GM18517 (cell line): ENCODE measurements at regions not wholly inside any gene's neighbourhood (a gene's known extent, or its start where the extent isn't known, plus 50 kb on each side); places are given as distances from the start of the nearest gene placed in this dataset.

Experiments
- ATAC-seq: cut with Tn5 transposase; IDR thresholded peaks from one replicate; pipeline ENCODE4 v1.9.1; 2021; ENCODE audit warnings: mild to moderate bottlenecking, moderate library complexity; ENCODE audit not compliant: unreplicated experiment

DNA sequence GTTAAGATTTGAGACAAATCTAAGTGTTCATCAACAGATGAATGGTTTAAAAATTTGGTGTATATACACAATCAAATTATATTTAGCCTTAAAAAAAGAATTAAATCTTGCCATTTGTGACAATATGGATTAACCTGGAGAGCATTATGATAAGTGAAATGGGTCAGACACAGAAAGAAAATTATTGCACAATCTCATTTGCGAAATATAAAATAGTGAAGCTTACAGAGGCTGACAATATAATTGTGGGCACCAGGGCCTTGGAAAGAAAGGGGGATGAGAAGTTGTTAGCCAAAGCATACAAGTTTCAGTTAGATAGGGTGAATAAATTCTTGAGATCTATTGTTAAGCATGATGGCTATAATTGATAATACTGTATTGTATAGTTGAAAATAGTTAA, 883.0 kb downstream of the TECRL start:
- ATAC-seq: no peak

DNA sequence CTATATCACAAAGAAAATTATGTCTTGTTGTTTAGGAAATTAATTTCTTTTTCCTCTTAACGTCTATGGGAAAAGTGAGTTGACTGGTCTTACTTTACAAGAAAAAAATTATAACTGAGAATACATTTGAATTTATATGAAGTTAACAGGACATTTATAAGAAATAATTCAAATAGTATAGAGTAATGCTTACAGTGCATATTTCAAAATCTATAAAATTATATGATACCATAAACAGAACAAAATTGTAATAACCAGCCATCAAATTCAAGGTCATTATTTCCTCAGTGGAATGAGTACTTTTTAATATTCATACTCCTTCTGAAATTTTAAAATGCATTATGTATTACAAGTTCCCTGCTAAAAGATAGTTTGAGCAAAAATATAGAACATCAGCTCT, 884.5 kb downstream of the TECRL start:
- ATAC-seq: no peak

DNA sequence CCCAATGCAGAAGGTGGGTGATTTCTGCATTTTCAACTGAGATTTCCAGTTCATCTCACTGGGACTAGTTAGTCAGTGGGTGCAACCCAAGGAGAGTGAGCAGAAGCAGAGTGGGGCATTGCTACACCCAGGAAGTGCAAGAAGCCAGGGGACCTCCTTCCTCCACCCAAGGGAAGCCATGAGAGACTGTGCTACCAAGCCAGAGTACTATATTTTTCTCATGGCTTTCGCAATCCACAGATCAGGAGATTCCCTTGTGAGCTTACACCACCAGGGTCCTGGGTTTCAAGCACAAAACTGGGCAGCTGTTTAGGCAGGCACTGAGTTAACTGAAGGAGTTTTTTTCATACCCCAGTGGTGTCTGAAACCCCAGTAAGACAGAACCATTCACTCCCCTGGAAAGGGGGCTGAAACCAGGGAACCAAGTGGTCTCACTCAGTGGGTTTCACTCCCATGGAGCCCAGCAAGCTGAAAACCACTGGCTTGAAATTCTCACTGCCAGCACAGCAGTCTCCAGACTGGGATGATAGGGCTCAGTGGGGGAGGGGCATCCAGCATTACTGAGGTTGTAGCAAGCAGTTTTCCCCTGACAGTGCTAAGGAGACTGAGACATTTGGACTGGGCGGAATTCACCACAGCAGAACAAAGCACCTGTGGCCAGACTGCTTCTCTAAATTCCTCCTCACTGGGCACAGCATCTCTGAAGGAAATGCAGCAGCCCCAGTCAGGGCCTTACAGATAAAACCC, 903.4 kb downstream of the TECRL start:
- ATAC-seq: no peak

DNA sequence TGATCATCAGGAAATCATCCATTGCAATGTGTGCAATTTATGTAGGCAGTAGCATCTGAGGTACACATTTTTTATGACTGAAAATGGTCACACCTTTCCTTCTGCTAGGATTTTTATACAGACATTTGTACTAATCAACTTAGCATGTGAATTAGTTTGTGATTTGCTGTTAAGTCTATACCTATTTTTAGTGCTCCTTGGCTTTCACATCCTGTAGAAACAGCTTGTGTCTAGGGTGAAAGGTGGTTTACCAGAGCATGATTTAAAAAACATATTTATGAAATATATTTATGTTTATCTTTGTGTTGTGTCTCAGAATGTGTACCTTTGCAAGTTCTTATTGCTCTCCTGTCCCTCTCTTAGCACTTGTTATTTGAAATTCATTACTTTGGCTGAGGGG, 916.0 kb downstream of the TECRL start:
- ATAC-seq: no peak

DNA sequence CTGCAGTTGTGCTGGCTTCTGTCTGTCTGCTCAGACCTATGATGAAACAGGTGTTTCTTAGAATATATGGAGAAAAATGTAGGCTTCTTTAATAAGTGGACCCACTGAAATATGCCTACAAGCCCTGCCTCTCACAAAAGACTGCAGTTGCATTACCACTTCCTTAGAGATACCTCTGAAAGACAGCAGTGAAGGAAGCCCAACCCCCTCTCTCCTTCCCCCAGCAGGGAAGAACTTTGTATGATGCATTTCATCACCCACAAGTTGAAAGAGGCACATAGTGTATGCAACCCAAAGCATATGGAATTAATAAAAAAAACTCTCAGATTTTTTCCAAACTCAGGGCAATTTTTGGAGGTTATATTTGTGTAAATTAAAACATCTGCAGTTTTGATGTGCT, 916.7 kb downstream of the TECRL start:
- no peak for ATAC-seq

DNA sequence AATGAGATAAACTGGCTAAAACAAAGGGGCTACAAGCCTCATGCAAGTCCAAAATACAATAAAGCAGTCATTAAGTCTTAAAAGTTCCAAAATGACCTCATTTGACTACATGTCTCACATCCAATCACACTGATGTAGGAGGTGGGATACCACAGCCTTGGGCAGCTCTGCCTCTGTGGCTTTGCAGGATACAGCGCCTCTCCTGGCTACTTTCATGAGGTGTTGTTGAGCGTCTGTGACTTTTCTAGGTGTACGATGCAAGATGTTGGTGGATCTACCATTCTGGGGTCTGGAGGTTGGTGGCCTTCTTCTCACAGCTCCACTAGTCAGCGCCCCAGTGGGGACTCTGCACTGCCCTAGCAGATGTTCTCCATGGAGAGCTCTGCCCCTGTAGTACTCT, 944.9 kb downstream of the TECRL start:
- no peak for ATAC-seq

DNA sequence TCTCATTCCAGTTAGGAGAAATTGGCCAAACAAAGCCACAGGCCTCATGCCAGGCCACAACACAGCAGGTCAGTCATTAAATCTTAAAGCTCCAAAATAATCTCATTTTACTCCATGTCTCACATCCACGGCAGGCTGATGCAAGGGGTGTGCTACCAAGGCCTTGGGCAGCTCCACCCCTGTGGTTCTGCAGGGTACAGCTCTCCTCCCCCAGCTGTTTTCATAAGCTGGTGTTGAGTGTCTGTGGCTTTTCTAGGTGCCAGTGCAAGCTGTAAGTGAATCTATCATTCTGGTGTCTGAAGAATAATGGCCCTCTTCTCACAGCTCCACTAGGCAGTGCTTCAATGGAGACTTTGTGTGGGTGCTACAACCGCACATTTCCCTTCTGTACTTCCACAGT, 949.2 kb downstream of the TECRL start:
- ATAC-seq: no peak

DNA sequence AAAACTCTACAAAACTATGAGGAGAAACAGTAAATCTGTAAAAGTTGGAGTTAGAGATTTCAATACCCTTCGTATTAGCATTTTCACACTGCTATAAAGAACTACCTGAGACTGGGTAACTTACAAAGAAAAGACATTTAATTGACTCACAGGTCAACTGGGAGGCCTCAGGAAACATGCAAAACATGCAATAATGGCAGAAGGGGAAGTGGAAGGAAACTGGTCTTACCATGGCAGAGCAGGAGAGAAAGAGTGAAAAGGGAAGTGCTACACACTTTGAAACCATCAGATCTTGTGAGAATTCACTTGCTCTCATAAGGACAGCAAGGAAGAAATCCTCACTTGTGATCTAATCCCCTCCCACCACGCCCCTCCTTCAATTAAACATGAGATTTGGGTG, 949.9 kb downstream of the TECRL start:
- ATAC-seq: no peak

DNA sequence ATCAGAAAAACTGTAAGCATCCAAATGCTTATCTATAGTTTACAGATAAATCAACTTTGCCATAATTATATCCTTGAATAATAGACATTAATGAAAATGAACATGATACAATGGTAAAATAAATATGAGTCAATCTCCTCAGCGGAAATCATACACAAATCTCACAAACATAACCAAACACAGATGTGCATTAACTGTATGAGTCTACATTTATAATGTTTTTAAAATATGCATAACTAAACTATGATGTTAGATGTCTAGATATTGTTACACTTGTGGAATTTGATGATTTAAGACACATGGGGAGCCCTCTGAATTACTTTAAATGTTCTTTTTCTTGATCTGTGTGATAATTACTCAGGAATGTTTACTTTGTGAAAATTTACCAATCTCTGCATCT, 951.2 kb downstream of the TECRL start:
- ATAC-seq: no peak

DNA sequence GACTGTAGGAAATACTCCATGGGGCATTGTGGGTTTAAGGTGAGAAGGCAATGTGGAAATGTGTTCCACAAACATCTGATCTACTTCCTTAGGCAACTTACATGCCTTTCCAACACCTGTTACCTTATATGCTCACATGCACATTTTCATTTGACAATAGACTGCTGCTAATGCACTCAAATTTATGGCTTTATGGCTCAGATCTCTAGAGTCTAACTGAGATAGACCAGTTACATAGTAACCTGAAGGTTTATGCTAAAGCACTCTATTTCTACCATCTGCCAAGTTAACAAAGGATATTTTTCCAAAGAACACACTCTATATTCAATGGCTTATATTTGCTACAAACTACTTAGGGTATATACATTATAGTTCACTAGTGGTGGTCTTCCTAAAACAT, 969.0 kb downstream of the TECRL start:
- ATAC-seq: no peak

DNA sequence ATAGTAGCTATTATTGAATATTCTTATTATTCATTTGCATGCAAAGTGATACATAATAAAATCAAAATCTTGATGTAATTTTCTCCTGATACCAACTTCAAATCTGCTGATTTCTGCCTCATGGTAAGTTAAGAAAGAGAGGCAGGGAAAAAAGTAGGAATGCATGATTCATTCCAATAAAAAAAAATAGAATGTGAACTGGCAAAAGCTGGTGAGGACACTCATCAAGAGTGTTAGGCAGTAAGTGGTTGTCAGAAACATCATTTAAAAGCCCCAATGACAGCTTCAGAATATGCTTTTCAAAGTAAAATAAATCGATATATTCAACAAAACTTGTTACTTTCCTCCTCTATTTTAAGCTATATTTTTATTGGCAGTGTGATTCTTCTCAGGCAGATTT, 979.1 kb downstream of the TECRL start:
- ATAC-seq: no peak

DNA sequence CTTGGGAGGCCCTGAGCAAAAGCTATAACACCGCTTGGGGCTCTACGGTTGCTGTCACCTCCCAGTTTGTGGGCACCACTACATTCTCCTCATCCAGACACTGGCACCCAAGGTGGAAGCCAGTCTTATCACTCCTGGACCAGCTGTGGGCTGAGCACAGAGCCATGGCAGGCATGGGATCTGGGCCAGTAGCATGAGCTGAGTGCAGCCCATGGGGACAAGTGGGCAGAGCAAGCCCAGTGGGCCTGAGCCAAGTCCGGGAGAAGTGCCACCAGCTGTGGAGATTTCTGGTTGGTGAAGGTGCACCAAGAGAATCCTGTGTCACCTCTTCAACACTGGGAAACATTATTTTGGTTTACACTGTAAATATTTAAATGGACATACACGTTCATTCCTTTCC, 1013.0 kb downstream of the TECRL start:
- ATAC-seq: no peak

DNA sequence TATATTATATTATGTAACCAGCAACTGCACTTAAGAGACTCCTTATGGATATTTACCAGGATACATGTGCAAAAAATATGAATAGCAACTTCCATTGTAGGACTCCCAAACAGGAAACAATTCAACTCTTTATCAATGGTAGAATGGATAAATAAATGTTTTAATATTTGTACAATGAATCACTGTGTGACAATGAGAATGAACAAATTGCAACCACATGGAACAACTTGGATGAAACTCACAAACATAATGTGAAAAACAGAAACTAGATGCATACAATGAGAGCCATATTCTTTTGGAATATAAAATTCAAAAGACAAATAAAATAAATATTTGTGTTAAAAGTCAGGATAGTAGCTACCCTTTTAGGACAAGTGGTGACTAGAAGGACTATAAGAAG, 1015.7 kb downstream of the TECRL start:
- ATAC-seq: no peak

DNA sequence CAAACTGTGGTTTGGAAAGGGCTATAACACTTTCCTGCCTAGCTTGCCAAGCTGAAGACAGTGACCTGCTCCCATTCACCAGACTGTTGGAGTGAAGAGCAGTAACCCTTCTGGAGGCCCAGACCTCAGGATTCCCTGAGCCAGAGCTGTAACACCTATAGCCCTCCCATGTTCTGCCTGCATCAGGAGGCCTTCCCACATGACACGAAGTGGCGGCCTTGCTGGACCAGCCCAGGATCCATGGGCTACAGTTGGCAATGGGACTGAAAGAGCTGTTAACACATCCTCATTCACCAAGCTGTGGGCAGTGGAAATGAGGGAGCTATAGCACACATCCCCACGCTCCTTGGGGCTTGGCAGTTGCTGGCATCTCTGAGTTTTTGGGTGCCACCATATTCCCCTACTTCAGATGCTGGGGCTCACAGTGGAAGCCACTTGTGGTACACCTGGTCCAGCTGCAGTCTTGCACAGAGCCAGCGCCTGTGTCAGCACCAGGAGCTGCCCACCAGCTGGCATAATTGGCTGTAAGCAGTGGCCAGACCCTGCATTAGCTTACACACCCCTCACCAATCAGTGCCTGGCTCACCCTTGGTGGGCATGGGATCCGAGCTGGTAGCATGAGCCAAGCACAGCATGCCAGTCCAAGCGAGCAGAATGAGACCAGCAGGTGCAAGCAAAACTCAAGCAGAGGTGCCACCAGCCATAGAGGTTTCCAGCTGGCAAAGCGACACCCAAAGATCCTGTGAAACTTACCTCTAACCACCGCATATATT, 1029.3 kb downstream of the TECRL start:
- no peak for ATAC-seq

DNA sequence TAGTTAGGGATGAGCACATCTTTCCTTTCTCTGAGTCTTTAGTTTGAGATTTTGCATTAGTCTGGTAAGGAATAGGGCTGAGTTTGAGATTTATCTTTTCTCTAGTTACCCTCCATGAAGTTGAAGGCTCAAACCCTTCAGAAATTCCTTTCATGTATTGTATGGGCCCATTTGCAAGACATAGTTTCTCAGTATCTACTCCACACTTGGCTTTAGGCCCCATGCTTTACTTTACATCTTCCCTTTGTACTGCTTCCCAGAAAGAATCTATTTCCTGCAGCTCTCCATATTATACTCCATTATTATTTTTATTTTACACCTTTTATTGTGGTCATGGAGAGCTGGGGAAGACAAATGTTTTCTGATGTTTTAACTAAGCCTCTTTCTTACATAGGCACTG, 1038.2 kb downstream of the TECRL start:
- no peak for ATAC-seq

DNA sequence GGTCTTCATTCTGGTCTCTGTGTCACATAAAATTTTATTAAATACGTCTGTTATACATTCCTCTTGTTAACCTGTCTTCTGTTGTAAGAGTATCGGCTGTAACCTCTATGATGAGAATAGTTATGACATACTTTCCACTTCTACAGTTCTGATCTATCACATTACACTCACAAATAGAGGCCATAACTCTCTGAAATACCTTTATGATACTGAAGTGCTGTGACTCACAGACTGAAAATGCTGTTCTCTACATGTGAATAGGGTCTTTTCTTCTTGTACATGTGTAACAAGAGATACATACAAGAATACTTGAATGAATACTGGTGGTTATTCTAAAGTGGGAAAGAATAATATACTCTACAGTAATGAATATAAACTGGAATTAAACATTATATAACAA, 1047.6 kb downstream of the TECRL start:
- no peak for ATAC-seq

DNA sequence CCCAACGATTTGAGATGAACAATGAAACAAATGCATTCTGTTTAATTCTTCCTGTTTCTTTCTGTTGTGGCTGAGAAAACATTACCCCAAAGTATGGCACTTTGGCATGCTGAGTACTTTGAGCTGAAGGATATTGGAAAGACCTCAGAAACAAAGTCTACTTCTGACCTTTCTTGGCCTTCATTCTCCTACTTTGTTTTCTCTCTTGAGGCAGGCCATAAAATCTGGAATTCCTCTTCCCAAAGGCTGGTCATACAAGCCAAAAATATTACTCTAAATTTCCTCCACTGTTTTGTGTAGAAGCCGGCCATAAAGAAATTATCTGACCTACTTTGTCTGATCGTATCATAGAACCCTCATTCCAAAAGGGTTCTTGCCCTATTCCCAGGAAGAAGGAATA, 1048.2 kb downstream of the TECRL start:
- no peak for ATAC-seq

DNA sequence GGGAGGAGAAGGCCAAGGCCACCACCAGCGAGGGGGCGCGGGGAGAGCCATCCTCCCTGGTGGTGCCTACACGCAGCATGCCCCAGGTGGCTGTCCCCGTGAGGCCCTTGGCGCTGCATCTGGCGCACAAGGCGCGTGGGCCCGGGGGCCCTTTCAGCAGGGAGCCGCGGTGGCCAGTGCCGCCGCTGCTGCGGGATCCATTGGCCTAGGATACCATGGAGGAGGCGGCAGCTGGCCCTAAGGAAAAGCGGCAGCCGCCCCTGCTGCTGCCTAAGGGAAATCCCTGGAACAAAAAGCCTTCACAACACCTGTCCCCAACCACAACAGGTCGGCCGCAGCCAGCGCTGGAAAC, 1059.6 kb downstream of the TECRL start:
- ATAC-seq: no peak

DNA sequence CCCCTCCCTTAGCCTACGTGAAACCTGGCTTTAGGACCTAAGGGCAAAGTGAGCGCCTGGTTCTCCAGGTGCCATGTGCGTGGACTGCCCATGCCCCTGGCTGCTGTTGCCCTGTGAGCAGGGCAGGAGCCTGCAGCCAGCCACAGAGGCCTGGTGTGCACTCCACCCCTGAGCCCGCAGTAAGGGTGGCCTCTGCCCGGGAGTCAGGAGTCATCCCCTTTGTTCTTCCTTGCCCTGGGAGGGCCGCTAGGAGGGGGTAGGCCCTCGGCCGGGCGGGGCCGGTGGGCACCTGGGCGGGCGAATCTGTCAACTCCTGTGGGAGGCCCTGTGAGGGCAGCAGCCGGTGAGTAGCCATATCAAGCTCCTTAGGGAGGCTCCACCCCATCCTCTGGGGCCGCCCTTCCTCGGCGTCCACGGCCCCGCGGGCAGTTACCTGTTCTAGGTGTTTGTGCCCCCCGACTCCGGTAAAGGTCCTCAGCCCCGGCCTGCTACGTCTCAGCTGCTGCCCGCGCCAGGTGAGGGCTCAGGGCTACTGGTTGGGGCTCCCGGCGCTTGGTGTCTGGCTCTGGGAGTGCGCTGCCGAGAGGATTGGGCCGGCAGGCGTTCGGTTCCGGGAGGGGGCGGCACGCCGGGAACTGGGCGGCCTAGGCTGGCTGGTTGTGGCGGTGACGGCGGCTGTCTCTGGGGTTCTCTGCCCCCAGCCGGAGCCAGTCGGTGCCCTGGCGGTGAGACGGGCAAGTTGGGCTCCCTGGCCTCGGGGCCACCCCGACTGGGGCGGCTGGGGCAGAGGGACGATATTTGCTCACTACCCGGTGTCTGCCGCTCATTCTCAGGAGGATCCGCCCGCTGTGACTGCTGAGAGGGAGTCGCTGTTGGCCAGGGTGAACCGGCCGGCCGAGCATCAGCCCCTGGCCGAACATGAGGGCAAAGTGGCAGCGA, 1060.2 kb downstream of the TECRL start:
- ATAC-seq: no peak

DNA sequence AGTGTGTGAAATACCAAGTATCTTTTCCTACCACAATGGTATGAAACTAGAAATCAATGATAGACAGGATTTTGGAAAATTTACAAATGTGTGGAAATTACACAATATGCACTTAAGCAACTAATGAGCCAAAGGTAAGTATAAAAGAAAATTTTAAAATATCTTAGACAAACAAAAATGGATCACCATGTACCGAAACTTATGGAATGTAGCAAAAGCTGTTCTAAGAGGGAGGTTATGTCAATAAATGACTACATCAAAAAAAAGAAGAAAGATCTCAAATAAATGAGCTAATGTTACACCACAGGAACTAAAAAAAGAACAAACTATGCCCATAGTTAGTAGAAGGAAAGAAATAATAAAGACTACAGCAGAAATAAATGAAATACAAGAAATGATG, 1084.1 kb downstream of the TECRL start:
- ATAC-seq: no peak

DNA sequence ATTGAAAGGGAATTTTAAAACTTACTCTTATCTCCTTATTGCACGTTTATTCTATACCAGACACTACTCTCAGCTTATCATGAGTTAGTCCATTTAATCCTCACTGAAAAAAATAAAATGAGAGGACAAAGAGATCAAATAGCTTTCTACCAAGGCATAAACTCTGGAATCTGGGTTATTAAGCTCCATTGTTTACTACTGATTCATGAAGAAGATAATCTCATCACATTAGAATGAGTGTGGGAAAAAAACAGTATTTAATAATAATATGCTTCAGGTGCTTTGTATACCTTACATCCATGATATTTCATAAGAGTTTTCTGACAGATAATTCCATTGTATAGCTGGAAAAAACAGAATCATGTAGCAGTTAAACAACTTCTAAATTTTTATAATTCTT, 1092.6 kb downstream of the TECRL start:
- no peak for ATAC-seq

DNA sequence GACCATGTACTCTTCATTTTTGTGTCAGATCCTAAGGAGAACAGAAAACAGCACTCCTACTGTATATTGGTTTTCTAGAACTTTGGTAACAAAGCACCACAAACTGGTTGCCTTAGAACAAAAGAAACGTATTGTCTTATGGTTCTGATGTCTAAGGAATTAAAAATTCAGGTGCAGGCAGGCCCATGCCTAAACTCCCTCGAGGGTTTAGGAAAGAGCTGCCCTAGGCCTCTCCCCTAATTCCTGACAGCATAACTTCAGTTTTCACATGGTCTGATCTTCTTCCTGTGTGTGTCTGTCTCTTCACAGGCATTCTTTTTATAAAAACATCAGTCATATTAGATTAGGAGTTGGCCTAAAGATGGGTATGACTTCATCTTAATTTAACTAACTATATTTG, 1093.6 kb downstream of the TECRL start:
- ATAC-seq: no peak
